ENCODE measurements at regions not wholly inside any gene's neighbourhood (a gene's known extent, or its start where the extent isn't known, plus 50 kb on each side); places are given as distances from the start of the nearest gene placed in this dataset.

DNA sequence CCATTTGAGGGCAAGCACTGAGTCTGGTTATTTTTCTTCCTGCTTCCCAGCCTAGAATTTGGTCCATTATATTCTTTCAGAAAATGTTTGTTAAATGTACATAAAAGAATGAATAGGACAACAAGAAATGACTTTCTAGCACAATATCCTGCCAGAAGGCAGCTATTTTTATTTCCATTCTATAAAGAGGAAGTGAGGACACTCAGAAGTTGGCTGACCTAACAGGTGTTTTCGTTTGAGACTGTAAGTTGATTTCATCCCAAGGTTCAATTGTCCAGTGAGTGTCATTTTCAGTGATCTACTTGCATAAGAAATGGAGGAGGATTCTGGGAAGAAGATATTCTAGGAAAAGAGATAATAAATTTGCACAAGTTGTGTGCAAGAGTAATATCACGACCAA lies 191.9 kb upstream of the POU1F1 start:
- TF ChIP-seq RAD21 (conservative IDR thresholded peaks at IDR 0.05) (no peak), EZH2 (IDR thresholded peaks at IDR 0.05; ENCODE audit: borderline replicate concordance, insufficient read depth, low read length, poor library complexity, severe bottlenecking) (no peak), SMC3 (conservative IDR thresholded peaks at IDR 0.05; ENCODE audit: poor library complexity) (no peak), MXI1 (conservative IDR thresholded peaks at IDR 0.05; ENCODE audit: poor library complexity, severe bottlenecking) (no peak), TAF1 (IDR thresholded peaks at IDR 0.05; ENCODE audit: low read depth) (no peak)
- TF ChIP-seq, protein P1, sequence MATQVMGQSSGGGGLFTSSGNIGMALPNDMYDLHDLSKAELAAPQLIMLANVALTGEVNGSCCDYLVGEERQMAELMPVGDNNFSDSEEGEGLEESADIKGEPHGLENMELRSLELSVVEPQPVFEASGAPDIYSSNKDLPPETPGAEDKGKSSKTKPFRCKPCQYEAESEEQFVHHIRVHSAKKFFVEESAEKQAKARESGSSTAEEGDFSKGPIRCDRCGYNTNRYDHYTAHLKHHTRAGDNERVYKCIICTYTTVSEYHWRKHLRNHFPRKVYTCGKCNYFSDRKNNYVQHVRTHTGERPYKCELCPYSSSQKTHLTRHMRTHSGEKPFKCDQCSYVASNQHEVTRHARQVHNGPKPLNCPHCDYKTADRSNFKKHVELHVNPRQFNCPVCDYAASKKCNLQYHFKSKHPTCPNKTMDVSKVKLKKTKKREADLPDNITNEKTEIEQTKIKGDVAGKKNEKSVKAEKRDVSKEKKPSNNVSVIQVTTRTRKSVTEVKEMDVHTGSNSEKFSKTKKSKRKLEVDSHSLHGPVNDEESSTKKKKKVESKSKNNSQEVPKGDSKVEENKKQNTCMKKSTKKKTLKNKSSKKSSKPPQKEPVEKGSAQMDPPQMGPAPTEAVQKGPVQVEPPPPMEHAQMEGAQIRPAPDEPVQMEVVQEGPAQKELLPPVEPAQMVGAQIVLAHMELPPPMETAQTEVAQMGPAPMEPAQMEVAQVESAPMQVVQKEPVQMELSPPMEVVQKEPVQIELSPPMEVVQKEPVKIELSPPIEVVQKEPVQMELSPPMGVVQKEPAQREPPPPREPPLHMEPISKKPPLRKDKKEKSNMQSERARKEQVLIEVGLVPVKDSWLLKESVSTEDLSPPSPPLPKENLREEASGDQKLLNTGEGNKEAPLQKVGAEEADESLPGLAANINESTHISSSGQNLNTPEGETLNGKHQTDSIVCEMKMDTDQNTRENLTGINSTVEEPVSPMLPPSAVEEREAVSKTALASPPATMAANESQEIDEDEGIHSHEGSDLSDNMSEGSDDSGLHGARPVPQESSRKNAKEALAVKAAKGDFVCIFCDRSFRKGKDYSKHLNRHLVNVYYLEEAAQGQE (IDR thresholded peaks at IDR 0.05; ENCODE audit: borderline replicate concordance), result no peak
- TF ChIP-seq, protein P2, sequence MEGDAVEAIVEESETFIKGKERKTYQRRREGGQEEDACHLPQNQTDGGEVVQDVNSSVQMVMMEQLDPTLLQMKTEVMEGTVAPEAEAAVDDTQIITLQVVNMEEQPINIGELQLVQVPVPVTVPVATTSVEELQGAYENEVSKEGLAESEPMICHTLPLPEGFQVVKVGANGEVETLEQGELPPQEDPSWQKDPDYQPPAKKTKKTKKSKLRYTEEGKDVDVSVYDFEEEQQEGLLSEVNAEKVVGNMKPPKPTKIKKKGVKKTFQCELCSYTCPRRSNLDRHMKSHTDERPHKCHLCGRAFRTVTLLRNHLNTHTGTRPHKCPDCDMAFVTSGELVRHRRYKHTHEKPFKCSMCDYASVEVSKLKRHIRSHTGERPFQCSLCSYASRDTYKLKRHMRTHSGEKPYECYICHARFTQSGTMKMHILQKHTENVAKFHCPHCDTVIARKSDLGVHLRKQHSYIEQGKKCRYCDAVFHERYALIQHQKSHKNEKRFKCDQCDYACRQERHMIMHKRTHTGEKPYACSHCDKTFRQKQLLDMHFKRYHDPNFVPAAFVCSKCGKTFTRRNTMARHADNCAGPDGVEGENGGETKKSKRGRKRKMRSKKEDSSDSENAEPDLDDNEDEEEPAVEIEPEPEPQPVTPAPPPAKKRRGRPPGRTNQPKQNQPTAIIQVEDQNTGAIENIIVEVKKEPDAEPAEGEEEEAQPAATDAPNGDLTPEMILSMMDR (IDR thresholded peaks at IDR 0.05; ENCODE audit: poor library complexity, severe bottlenecking), result no peak

Data from neural cell (in vitro differentiated cells).